Stimulated activated naive B cell treated with anti-CD40 and anti-IgM and Interleukin-4, amounts not matched to agents 10 μg/mL and 1 μg/mL and 100 μg/mL, for 72 hours (primary cell): ENCODE measurements at regions not wholly inside any gene's neighbourhood (a gene's known extent, or its start where the extent isn't known, plus 50 kb on each side); places are given as distances from the start of the nearest gene placed in this dataset.

Source experiments
- ATAC-seq, 2 donors: fragments of 150-1000 bp; cut with Tn5 transposase; replicated peaks; 2 replicates each; pipeline ENCODE4 v1.10.0; 2021; ENCODE audit warnings: moderate library complexity in 1 of 2
- DNase-seq: peaks from one replicate; pipeline ENCODE4 v3.0.0; 2021
- H3K27ac Mint-ChIP-seq: one replicate; pipeline ENCODE4 v1.8.0; 2022; ENCODE audit warnings: mild to moderate bottlenecking, mixed read lengths
- H3K27me3 Mint-ChIP-seq, 2 donors: one replicate each; pipeline ENCODE4 v1.8.0; 2022; ENCODE audit warnings: mixed read lengths in 2 of 2
- H3K36me3 Mint-ChIP-seq, 2 donors: one replicate each; pipeline ENCODE4 v1.8.0; 2022; ENCODE audit warnings: mixed read lengths in 2 of 2, mild to moderate bottlenecking in 1 of 2
- H3K4me1 Mint-ChIP-seq, 2 donors: one replicate each; pipeline ENCODE4 v1.8.0; 2022; ENCODE audit warnings: mixed read lengths in 2 of 2, mild to moderate bottlenecking in 1 of 2
- H3K4me3 Mint-ChIP-seq, 2 donors: one replicate each; pipeline ENCODE4 v1.8.0; 2022; ENCODE audit warnings: mild to moderate bottlenecking in 2 of 2, mixed read lengths in 2 of 2, moderate library complexity in 1 of 2
- H3K9me3 Mint-ChIP-seq, 2 donors: one replicate each; pipeline ENCODE4 v1.8.0; 2022; ENCODE audit warnings: mixed read lengths in 2 of 2, mild to moderate bottlenecking in 1 of 2

GRCh38 chr13:111512707-111513106 is 192.3 kb downstream of the TEX29 start:
- Mint-ChIP-seq H3K9me3 (peaks cover 0 to 2% of the 10 kb centered on the region in 2 donors), H3K27ac (no peak overlapping the region), H3K4me3 (no peak overlapping the region), H3K27me3 (peaks cover 11 to 13% of the 10 kb centered on the region in 2 donors), H3K36me3 (no peaks in the 10 kb centered on the region), H3K4me1 (no peaks in the 10 kb centered on the region)
- no peak for ATAC-seq
- DNase-seq, result no peak

GRCh38 chr13:111513766-111514609 is 193.5 kb downstream of the TEX29 start:
- Mint-ChIP-seq H3K27me3 (peaks cover 11 to 13% of the 10 kb centered on the region in 2 donors), H3K36me3 (no peaks in the 10 kb centered on the region), H3K9me3 (peaks cover 0 to 2% of the 10 kb centered on the region in 2 donors), H3K4me3 (no peak overlapping the region), H3K27ac (no peak overlapping the region), H3K4me1 (no peaks in the 10 kb centered on the region)
- DNase-seq (no peak), ATAC-seq (no peak)

GRCh38 chr13:111514610-111515306 is 194.3 kb downstream of the TEX29 start:
- H3K27ac Mint-ChIP-seq, result no peak overlapping the region
- no peaks in the 10 kb centered on the region for H3K4me1 Mint-ChIP-seq

DNA sequence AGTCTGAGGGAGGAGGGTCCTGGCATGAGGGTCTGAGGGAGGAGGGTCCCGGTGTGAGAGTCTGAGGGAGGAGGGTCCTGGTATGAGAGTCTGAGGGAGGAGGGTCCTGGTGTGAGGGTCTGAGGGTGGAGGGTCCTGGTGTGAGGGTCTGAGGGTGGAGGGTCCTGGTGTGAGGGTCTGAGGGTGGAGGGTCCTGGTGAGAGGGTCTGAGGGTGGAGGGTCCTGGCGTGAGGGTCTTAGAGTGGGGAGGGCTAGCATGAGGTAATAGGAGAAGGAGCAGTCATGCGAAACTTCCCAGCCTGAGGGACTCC is 194.8 kb downstream of the TEX29 start:
- no peaks in the 10 kb centered on the region for H3K36me3 Mint-ChIP-seq

More at GRCh38 chr13:111514610-111515306, 194.3 kb downstream of the TEX29 start:
- ATAC-seq, result no peak
- no peak for DNase-seq
- no peak overlapping the region for H3K4me3 Mint-ChIP-seq
- peaks cover 0 to 2% of the 10 kb centered on the region in 2 donors for H3K9me3 Mint-ChIP-seq
- no peaks in the 10 kb centered on the region for H3K36me3 Mint-ChIP-seq
- peaks cover 11 to 13% of the 10 kb centered on the region in 2 donors for H3K27me3 Mint-ChIP-seq

GRCh38 chr13:111515635-111516034 is 195.2 kb downstream of the TEX29 start:
- H3K27ac Mint-ChIP-seq, result no peak overlapping the region
- no peak overlapping the region for H3K4me3 Mint-ChIP-seq
- DNase-seq (no peak), ATAC-seq (no peak)
- H3K4me1 Mint-ChIP-seq, result no peaks in the 10 kb centered on the region
- H3K36me3 Mint-ChIP-seq, result no peaks in the 10 kb centered on the region
- peaks cover 11 to 13% of the 10 kb centered on the region in 2 donors for H3K27me3 Mint-ChIP-seq
- peaks cover 0 to 2% of the 10 kb centered on the region in 2 donors for H3K9me3 Mint-ChIP-seq

More for the DNA sequence above, 194.8 kb downstream of the TEX29 start:
- peaks cover 11 to 13% of the 10 kb centered on the region in 2 donors for H3K27me3 Mint-ChIP-seq
- H3K27ac Mint-ChIP-seq, result no peak overlapping the region
- DNase-seq (no peak), ATAC-seq (no peak)
- no peak overlapping the region for H3K4me3 Mint-ChIP-seq
- H3K9me3 Mint-ChIP-seq, result peaks cover 0 to 2% of the 10 kb centered on the region in 2 donors
- H3K4me1 Mint-ChIP-seq, result no peaks in the 10 kb centered on the region

DNA sequence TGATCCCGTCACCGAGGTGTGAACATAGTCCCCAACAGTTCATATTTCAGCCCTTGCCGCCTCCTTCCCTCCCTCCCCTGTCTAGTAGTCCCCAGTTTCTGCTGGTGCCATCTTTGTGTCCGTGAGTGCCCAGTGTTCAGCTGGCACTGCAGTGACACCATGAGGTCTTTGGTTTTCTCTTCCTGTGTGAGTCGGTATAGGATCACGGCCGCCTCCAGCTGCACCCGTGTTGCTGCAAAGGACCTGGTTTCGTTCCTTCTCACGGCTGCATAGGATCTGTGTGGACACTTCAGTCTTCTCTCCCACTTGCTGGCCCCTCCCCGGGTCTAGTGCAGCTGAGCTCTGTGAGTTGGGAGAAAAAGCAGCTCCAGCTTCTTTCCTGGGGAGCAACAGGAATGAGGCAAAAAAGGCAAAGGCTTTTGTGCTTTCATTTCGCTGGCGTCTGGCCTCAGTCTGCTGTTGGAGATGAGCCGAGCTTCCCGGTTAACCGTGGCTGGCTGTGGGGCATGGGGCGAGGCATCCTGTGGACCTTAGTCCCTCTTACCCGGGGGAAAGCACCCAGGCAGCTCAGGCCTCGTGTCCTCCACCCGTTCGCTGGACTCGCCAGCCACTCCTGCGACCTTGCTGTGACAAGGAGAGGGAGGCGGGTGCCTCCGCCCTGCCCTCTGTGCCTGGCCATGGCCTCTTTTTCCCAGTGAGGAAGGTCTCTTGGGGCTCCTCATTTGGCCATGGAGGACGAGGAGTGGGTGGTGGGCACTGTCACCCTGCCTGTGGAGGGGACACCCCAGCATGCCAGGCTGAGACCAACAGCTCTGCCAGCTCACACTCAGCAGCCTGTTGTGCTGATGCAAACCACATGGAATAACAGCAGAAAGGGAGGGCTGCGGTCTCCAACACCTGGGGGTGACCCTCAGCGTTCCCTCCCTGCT is 196.5 kb downstream of the TEX29 start:
- ATAC-seq (no peak), DNase-seq (no peak)
- no peak overlapping the region for H3K4me3 Mint-ChIP-seq
- H3K27ac Mint-ChIP-seq, result no peak overlapping the region
- H3K36me3 Mint-ChIP-seq, result no peaks in the 10 kb centered on the region
- H3K4me1 Mint-ChIP-seq, result no peaks in the 10 kb centered on the region
- no peaks in the 10 kb centered on the region for H3K9me3 Mint-ChIP-seq
- H3K27me3 Mint-ChIP-seq, result peaks cover 17 to 20% of the 10 kb centered on the region in 2 donors

DNA sequence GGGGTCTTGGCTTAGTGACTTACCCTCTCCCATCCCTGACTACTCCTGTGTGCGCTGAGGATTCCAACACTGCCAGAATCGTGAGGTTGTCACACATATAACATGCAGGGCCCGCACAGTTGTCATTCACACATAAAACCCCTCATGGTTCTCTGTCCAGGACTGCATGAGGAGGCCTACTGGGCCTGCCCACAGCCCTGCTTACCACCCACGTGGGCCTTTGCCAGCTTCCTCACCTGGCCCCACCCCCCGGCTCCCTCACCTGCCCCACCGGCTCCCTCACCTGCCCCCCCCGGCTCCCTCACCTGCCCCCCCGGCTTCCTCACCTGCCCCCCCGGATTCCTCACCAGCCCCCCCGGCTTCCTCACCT is 197.2 kb downstream of the TEX29 start:
- ATAC-seq (no peak), DNase-seq (no peak)
- H3K9me3 Mint-ChIP-seq, result no peaks in the 10 kb centered on the region
- no peak overlapping the region for H3K4me3 Mint-ChIP-seq
- peaks cover 17 to 20% of the 10 kb centered on the region in 2 donors for H3K27me3 Mint-ChIP-seq
- no peaks in the 10 kb centered on the region for H3K36me3 Mint-ChIP-seq
- no peak overlapping the region for H3K27ac Mint-ChIP-seq
- no peaks in the 10 kb centered on the region for H3K4me1 Mint-ChIP-seq

DNA sequence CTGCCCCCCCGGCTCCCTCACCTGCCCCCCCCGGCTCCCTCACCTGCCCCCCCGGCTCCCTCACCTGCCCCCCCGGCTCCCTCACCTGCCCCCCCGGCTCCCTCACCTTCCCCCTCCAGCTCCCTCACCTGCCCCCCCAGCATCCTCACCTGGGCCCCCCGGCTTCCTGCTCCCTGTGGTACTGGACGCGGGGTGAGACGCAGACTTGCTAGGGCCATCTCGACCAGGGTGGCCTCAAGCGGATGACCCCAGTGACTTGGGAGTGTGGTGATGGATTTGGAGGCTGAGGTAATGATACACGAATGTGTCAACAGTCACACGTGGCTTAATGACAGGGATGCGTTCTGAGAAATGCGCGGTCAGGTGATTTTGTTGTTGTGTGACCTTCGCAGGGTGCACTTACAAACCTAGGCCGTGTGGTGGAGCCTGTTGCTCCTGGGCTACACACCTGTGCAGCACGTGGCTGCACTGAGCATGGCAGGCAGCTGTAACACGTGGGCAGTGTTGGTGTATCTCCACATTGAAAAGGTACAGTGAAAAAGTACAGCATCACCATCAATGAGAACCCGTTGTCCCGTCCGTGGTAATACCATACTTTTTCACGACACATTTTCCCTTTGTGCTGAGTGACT is 197.8 kb downstream of the TEX29 start:
- Mint-ChIP-seq H3K36me3 (no peaks in the 10 kb centered on the region), H3K27ac (no peak overlapping the region), H3K27me3 (peaks cover 13 to 14% of the 10 kb centered on the region in 2 donors), H3K4me3 (no peak overlapping the region), H3K4me1 (no peaks in the 10 kb centered on the region), H3K9me3 (no peaks in the 10 kb centered on the region)
- ATAC-seq, result no peak
- no peak for DNase-seq

DNA sequence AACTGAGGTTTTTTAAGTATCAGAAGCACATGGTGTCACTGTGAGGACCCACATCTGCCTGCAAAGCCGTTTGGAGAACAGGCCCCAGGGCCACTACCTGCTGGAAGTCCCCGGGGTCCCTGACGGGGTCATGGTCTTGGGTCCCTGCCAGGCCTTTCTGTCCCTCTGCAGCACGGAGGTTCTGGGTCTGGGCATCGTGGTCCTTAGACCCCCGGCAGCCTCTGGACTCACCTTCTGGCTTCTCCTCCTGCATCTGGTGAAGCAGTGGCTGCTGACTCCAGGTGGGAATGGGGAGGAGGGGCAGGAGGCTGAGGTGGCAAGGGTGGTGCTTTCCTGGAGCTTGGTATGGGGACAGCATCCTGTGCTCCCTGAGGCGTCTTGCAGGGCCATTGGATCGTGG is 198.6 kb downstream of the TEX29 start:
- Mint-ChIP-seq H3K4me3 (no peak overlapping the region), H3K36me3 (no peaks in the 10 kb centered on the region), H3K27me3 (peaks cover 13 to 14% of the 10 kb centered on the region in 2 donors), H3K27ac (no peak overlapping the region), H3K4me1 (no peaks in the 10 kb centered on the region), H3K9me3 (no peaks in the 10 kb centered on the region)
- ATAC-seq (no peak), DNase-seq (no peak)

DNA sequence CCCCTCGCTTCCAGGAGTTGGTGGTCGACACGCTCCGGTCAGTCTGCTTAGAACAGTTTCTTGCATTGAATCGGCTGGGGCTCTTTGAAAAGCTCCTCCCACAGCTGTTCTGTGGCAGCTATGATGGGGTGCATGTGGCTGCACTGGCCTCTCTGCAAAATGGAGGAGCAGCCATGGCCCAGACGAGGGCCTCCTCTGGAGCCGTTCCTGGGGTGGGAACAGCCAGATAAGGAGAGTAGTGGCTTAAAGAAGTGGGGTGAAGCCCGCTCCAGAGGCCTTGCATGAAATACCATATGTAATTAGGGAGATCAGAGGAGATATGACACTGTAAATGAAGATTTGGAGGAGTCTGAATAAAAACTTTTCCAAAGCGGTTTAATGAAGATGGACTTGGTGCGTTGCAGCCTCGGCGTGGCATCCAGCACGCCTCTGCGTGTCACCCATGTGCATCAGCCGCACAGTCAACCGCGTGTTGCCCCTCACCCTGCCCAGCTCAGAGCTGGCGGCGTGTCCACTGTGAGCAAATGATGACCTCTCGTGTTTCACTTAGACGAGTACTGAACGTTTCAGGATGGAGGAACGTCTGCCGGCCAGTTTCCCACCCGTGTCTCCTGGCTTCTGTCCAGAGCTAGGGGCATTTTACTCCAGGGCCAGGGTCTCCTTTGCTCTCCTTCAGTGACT is 199.2 kb downstream of the TEX29 start:
- no peak overlapping the region for H3K27ac Mint-ChIP-seq
- DNase-seq, result no peak
- H3K27me3 Mint-ChIP-seq, result peaks cover 13 to 14% of the 10 kb centered on the region in 2 donors
- ATAC-seq, result no peak
- no peaks in the 10 kb centered on the region for H3K9me3 Mint-ChIP-seq
- no peak overlapping the region for H3K4me3 Mint-ChIP-seq
- H3K4me1 Mint-ChIP-seq, result no peaks in the 10 kb centered on the region
- H3K36me3 Mint-ChIP-seq, result no peaks in the 10 kb centered on the region

DNA sequence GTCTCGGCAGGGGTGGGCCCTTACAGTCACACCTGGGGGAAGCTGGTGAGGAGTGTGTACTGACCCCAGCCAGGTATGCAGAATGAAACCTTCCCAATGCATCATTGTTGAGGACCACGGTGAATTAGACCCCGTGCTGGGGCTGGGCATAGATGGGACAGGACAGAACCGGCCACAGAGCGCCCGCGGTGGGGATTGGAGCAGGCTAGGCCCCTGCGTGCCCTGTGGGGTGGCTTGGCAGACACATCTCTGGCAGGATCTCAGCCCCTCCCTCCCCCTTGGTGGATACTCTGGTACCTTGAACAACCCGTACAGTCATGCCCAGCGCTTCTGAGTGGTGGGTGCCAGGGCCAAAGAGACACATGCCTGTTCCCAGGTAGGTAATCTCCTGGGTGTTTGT is 200.6 kb downstream of the TEX29 start:
- ATAC-seq, result no peak
- H3K4me1 Mint-ChIP-seq, result no peaks in the 10 kb centered on the region
- H3K27ac Mint-ChIP-seq, result no peak overlapping the region

DNA sequence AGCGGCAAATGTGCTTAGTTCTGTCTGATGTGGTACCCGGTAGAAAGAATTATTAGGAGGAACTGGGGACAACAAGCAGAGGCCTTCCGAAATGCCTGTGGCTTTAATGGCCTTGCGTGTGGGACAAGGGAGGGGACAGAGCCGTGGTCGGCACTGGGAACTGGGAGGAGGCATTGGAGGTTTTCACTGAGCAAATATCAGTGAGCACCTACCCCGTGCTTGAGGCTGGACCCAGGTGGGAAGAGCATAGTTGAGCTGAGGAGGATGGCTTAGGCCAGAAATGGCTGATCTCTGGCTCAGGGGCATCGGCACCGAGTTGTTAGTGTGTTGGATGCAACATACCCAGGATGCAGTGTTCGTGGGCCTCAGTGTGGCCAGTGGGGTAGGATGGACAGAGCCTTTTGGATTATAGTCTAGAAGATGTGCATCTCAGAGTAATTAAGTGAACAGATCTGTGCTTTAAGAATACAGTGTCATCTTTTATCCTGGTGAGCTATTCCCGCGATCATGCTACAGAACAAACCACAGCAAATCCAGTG is 201.3 kb downstream of the TEX29 start:
- Mint-ChIP-seq H3K9me3 (no peaks in the 10 kb centered on the region), H3K27me3 (peaks cover 6 to 8% of the 10 kb centered on the region in 2 donors), H3K4me1 (no peaks in the 10 kb centered on the region), H3K36me3 (no peaks in the 10 kb centered on the region), H3K4me3 (no peak overlapping the region), H3K27ac (no peak overlapping the region)
- no peak for ATAC-seq
- DNase-seq, result no peak

More for the DNA sequence above, 200.6 kb downstream of the TEX29 start:
- H3K9me3 Mint-ChIP-seq, result no peaks in the 10 kb centered on the region
- H3K4me3 Mint-ChIP-seq, result no peak overlapping the region
- DNase-seq, result no peak
- H3K27me3 Mint-ChIP-seq, result peaks cover 6 to 8% of the 10 kb centered on the region in 2 donors
- no peaks in the 10 kb centered on the region for H3K36me3 Mint-ChIP-seq

DNA sequence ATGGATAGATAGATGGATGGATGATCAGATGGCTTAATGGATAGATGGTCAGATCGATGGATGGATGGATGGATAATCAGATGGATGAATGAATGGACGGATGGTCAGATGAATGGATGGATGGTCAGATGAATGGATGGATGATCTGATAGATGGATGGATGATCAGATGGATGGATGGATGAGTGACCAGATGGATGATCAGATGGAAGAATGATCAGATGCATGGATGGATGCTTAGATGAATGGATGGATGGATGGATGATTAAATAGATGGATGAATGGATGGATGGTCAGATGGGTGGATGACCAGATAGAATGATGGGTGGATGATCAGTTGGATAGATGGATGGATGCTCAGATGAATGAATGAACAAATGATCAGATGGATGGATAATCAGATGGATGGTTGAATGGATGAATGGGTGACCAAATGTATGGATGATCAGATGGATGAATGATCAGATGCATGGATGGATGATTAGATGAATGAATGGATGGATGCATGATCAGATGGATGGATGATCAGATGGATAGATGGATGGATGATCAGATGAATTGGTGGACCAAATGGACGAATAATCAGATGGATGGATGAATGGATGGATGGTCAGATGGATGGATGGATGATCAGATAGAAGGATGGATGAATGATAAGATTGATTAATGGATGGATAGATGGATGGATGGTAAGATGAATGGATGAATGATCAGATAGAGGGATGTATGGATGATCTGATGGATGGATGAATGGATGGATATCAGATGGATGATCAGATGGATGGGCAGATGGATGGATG is 205.1 kb downstream of the TEX29 start:
- no peak overlapping the region for H3K27ac Mint-ChIP-seq
- ATAC-seq, result no peak
- no peak for DNase-seq
- no peaks in the 10 kb centered on the region for H3K36me3 Mint-ChIP-seq
- H3K27me3 Mint-ChIP-seq, result peaks cover 9 to 12% of the 10 kb centered on the region in 2 donors
- no peak overlapping the region for H3K4me3 Mint-ChIP-seq
- H3K9me3 Mint-ChIP-seq, result no peaks in the 10 kb centered on the region
- peaks cover 0 to 4% of the 10 kb centered on the region in 2 donors for H3K4me1 Mint-ChIP-seq
